Type B pancreatic cell (in vitro differentiated cells): ENCODE measurements at regions not wholly inside any gene's neighbourhood (a gene's known extent, or its start where the extent isn't known, plus 50 kb on each side); places are given as distances from the start of the nearest gene placed in this dataset.
"Not testable (repeated sequence)": the region's sequence is repeated elsewhere in the genome, so short reads cannot be mapped to it uniquely, and the experiment has no call there.

Experiments
- DNase-seq: peaks from one replicate; pipeline ENCODE4 v3.0.0; 2021; ENCODE audit warnings: mixed read lengths; ENCODE audit not compliant: unreplicated experiment; ENCODE audit errors: extremely low spot score
- H3K27ac Mint-ChIP-seq: 2 replicates; pipeline ENCODE4 v1.8.0; 2021; ENCODE audit warnings: mild to moderate bottlenecking, mixed read lengths
- H3K27me3 Mint-ChIP-seq: 2 replicates; pipeline ENCODE4 v1.8.0; 2021; ENCODE audit warnings: mixed read lengths
- H3K36me3 Mint-ChIP-seq: 2 replicates; pipeline ENCODE4 v1.8.0; 2021; ENCODE audit warnings: mixed read lengths
- H3K4me1 Mint-ChIP-seq: one replicate; pipeline ENCODE4 v1.8.0; 2021; ENCODE audit warnings: mixed read lengths; ENCODE audit not compliant: unreplicated experiment
- H3K4me3 Mint-ChIP-seq: 2 replicates; pipeline ENCODE4 v1.8.0; 2021; ENCODE audit warnings: mild to moderate bottlenecking, mixed read lengths
- H3K9me3 Mint-ChIP-seq: 2 replicates; pipeline ENCODE4 v1.8.0; 2021; ENCODE audit warnings: mixed read lengths
- CTCF ChIP-seq: fragments of 200-600 bp; sonication (generic); conservative IDR thresholded peaks from 2 replicates; pipeline ENCODE4 v1.5.0; 2021; ENCODE audit warnings: antibody characterized with exemption, mild to moderate bottlenecking

- H3K27me3 Mint-ChIP-seq: peaks cover 32% of the 10 kb centered on the region
- DNase-seq: no peak
- H3K27ac Mint-ChIP-seq: no peak overlapping the region
- no peak overlapping the region for H3K4me3 Mint-ChIP-seq
- H3K4me1 Mint-ChIP-seq: no peaks in the 10 kb centered on the region
- no peaks in the 10 kb centered on the region for H3K36me3 Mint-ChIP-seq
- H3K9me3 Mint-ChIP-seq: no peaks in the 10 kb centered on the region
- TF ChIP-seq CTCF: no peak
Measured at GRCh38 chr11:112537026-112537425, 276.4 kb upstream of the PLET1 start.

- H3K4me1 Mint-ChIP-seq: no peaks in the 10 kb centered on the region
- no peaks in the 10 kb centered on the region for H3K9me3 Mint-ChIP-seq
- H3K4me3 Mint-ChIP-seq: no peak overlapping the region
- TF ChIP-seq CTCF: no peak
- no peak for DNase-seq
- peaks cover 32% of the 10 kb centered on the region for H3K27me3 Mint-ChIP-seq
- no peak overlapping the region for H3K27ac Mint-ChIP-seq
- H3K36me3 Mint-ChIP-seq: no peaks in the 10 kb centered on the region
Measured at GRCh38 chr11:112537846-112538330, 277.2 kb upstream of the PLET1 start.

GRCh38 chr11:112538534-112539280 lies 278.0 kb upstream of the PLET1 start:
- H3K4me1 Mint-ChIP-seq: no peaks in the 10 kb centered on the region
- no peak overlapping the region for H3K27ac Mint-ChIP-seq
- peaks cover 32% of the 10 kb centered on the region for H3K27me3 Mint-ChIP-seq

GRCh38 chr11:112539281-112539555 lies 278.6 kb upstream of the PLET1 start:
- H3K9me3 Mint-ChIP-seq, H3K4me3 Mint-ChIP-seq, H3K36me3 Mint-ChIP-seq, H3K27ac Mint-ChIP-seq, DNase-seq, H3K4me1 Mint-ChIP-seq: not testable (repeated sequence)
- peaks cover 29% of the 10 kb centered on the region for H3K27me3 Mint-ChIP-seq

More at GRCh38 chr11:112538534-112539280, 278.0 kb upstream of the PLET1 start:
- DNase-seq: no peak
- H3K9me3 Mint-ChIP-seq: no peaks in the 10 kb centered on the region
- H3K4me3 Mint-ChIP-seq: no peak overlapping the region
- no peaks in the 10 kb centered on the region for H3K36me3 Mint-ChIP-seq
- no peak for TF ChIP-seq CTCF

GRCh38 chr11:112539741-112540140 lies 279.1 kb upstream of the PLET1 start:
- Mint-ChIP-seq H3K9me3 (no peaks in the 10 kb centered on the region), H3K4me1 (no peaks in the 10 kb centered on the region), H3K27ac (no peak overlapping the region), H3K36me3 (no peaks in the 10 kb centered on the region), H3K4me3 (no peak overlapping the region), H3K27me3 (peaks cover 26% of the 10 kb centered on the region)
- DNase-seq: no peak
- TF ChIP-seq CTCF: no peak

- no peaks in the 10 kb centered on the region for H3K4me1 Mint-ChIP-seq
- no peak overlapping the region for H3K4me3 Mint-ChIP-seq
- DNase-seq: no peak
- H3K9me3 Mint-ChIP-seq: no peaks in the 10 kb centered on the region
- no peak for TF ChIP-seq CTCF
- H3K36me3 Mint-ChIP-seq: no peaks in the 10 kb centered on the region
- no peak overlapping the region for H3K27ac Mint-ChIP-seq
- peaks cover 22% of the 10 kb centered on the region for H3K27me3 Mint-ChIP-seq
Measured at GRCh38 chr11:112540261-112540660, 279.6 kb upstream of the PLET1 start.
